ENCODE measurements at regions not wholly inside any gene's neighbourhood (a gene's known extent, or its start where the extent isn't known, plus 50 kb on each side); places are given as distances from the start of the nearest gene placed in this dataset.

DNA sequence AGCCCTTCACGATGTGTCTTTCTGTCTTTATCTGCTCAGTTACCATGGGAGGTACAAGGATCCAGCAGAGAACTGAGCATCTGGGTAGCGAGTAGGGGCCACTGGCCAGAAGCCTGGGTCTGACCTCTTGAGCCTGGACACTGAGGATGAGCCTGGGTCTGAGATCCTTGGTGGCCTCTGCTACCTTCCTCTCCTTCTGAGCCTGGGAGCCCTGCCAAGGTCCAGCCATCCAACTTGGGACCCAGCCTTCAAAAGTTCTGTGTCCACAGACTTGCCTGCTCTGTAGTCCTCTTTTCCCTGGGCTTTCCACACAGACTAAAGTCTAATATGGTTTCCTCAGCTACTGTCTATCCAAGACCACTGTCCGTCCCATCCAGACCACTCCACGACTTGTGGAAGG, 60.2 kb upstream of the NAA20 start:
- H3K27me3 ChIP-seq (ENCODE audit: control insufficient read depth, insufficient read depth, low read length): no peaks in the 10 kb centered on the region
- no peaks in the 10 kb centered on the region for H3K36me3 ChIP-seq (ENCODE audit: control insufficient read depth, insufficient read depth, low read length)
- no peak overlapping the region for H3K4me3 ChIP-seq (replicated peaks in 1 of 4; ENCODE audit: control extremely low read depth in 1 of 4, insufficient read depth in 1 of 4, low read depth in 3 of 4, low read length in 4 of 4)
- no peaks in the 10 kb centered on the region for H4K20me1 ChIP-seq (ENCODE audit: control insufficient read depth, extremely low read depth, insufficient read depth, low read length)
- H3K79me2 ChIP-seq (ENCODE audit: control insufficient read depth, insufficient read depth, low read length): no peaks in the 10 kb centered on the region
- TF ChIP-seq, protein P1, sequence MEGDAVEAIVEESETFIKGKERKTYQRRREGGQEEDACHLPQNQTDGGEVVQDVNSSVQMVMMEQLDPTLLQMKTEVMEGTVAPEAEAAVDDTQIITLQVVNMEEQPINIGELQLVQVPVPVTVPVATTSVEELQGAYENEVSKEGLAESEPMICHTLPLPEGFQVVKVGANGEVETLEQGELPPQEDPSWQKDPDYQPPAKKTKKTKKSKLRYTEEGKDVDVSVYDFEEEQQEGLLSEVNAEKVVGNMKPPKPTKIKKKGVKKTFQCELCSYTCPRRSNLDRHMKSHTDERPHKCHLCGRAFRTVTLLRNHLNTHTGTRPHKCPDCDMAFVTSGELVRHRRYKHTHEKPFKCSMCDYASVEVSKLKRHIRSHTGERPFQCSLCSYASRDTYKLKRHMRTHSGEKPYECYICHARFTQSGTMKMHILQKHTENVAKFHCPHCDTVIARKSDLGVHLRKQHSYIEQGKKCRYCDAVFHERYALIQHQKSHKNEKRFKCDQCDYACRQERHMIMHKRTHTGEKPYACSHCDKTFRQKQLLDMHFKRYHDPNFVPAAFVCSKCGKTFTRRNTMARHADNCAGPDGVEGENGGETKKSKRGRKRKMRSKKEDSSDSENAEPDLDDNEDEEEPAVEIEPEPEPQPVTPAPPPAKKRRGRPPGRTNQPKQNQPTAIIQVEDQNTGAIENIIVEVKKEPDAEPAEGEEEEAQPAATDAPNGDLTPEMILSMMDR (conservative IDR thresholded peaks at IDR 0.05 in 1 of 2, IDR thresholded peaks at IDR 0.05 in 1 of 2; ENCODE audit: low read depth in 1 of 2, low read length in 2 of 2): no peak
- no peak for TF ChIP-seq EZH2 (IDR thresholded peaks at IDR 0.05; ENCODE audit: low read length, missing control alignments)
- no peak overlapping the region for H3K9ac ChIP-seq (ENCODE audit: insufficient read depth, low read length)
- no peak overlapping the region for H3K4me2 ChIP-seq (ENCODE audit: extremely low read depth, insufficient read depth, low read length)
- DNase-seq (ENCODE audit: low read depth in 2 of 2): no peak
- H3K27ac ChIP-seq (ENCODE audit: insufficient read depth, low read length): no peak overlapping the region
- no peaks in the 10 kb centered on the region for H3K9me3 ChIP-seq (ENCODE audit: control insufficient read depth, insufficient read depth, low read depth, low read length)
- no peaks in the 10 kb centered on the region for H3K4me1 ChIP-seq (ENCODE audit: control insufficient read depth, extremely low read depth, insufficient read depth, low read length)
- no peak overlapping the region for H2AFZ ChIP-seq (ENCODE audit: low read length)

DNA sequence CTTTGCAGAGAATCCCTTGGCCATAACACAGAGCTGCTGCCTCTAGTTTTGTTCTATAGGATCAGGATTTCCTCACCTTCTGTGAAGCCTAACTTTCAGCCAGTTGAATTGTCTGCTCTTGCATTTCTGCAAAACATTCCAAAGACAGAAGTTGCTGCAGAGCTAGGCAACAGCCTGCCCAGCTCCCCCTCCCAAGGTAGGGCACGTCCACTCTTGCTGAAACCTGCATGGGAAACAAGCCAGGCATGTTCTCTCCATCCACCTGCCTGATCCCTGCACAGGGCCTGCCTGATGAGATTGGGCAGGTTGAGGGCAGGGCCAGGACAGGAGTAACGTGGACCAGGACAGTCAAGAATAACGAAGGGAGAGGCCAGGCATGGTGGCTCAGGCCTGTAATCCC, 58.9 kb upstream of the NAA20 start:
- H3K4me3 ChIP-seq (replicated peaks in 1 of 4; ENCODE audit: control extremely low read depth in 1 of 4, insufficient read depth in 1 of 4, low read depth in 3 of 4, low read length in 4 of 4): no peak overlapping the region
- DNase-seq (ENCODE audit: low read depth in 2 of 2): no peak
- no peak overlapping the region for H3K27ac ChIP-seq (ENCODE audit: insufficient read depth, low read length)
- no peaks in the 10 kb centered on the region for H3K79me2 ChIP-seq (ENCODE audit: control insufficient read depth, insufficient read depth, low read length)
- no peaks in the 10 kb centered on the region for H3K27me3 ChIP-seq (ENCODE audit: control insufficient read depth, insufficient read depth, low read length)
- H3K4me1 ChIP-seq (ENCODE audit: control insufficient read depth, extremely low read depth, insufficient read depth, low read length): no peaks in the 10 kb centered on the region
- H3K9me3 ChIP-seq (ENCODE audit: control insufficient read depth, insufficient read depth, low read depth, low read length): no peaks in the 10 kb centered on the region
- H3K36me3 ChIP-seq (ENCODE audit: control insufficient read depth, insufficient read depth, low read length): no peaks in the 10 kb centered on the region
- no peak for TF ChIP-seq EZH2 (IDR thresholded peaks at IDR 0.05; ENCODE audit: low read length, missing control alignments)
- TF ChIP-seq, protein P1 (conservative IDR thresholded peaks at IDR 0.05 in 1 of 2, IDR thresholded peaks at IDR 0.05 in 1 of 2; ENCODE audit: low read depth in 1 of 2, low read length in 2 of 2): no peak
- H3K9ac ChIP-seq (ENCODE audit: insufficient read depth, low read length): no peak overlapping the region
- no peak overlapping the region for H2AFZ ChIP-seq (ENCODE audit: low read length)
- no peaks in the 10 kb centered on the region for H4K20me1 ChIP-seq (ENCODE audit: control insufficient read depth, extremely low read depth, insufficient read depth, low read length)
- H3K4me2 ChIP-seq (ENCODE audit: extremely low read depth, insufficient read depth, low read length): no peak overlapping the region

DNA sequence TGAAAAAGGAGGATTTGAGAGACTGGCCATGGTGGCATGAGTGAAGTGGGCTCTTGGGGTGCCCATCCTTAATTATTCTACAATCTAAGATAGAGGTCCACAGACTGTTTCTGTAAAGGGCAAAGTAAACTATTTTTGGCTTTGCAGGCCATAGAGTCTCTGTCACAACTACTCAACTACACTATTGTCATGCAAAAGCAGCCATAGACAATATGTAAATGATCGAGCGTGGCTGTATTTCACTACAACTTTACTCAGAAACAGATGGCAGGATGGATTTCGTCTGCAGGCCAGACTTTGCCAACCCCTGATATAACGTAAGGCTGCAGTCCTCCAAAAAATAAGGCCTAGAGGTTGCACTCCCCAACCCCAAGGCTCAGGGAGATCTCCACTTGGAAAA, 58.2 kb upstream of the NAA20 start:
- Histone ChIP-seq H3K4me3 (replicated peaks in 1 of 4; ENCODE audit: control extremely low read depth in 1 of 4, insufficient read depth in 1 of 4, low read depth in 3 of 4, low read length in 4 of 4) (no peak overlapping the region), H3K9ac (ENCODE audit: insufficient read depth, low read length) (no peak overlapping the region), H3K27ac (ENCODE audit: insufficient read depth, low read length) (no peak overlapping the region), H3K27me3 (ENCODE audit: control insufficient read depth, insufficient read depth, low read length) (no peaks in the 10 kb centered on the region), H3K4me2 (ENCODE audit: extremely low read depth, insufficient read depth, low read length) (no peak overlapping the region), H2AFZ (ENCODE audit: low read length) (no peak overlapping the region), H3K9me3 (ENCODE audit: control insufficient read depth, insufficient read depth, low read depth, low read length) (no peaks in the 10 kb centered on the region), H3K4me1 (ENCODE audit: control insufficient read depth, extremely low read depth, insufficient read depth, low read length) (no peaks in the 10 kb centered on the region), H3K36me3 (ENCODE audit: control insufficient read depth, insufficient read depth, low read length) (no peaks in the 10 kb centered on the region), H3K79me2 (ENCODE audit: control insufficient read depth, insufficient read depth, low read length) (no peaks in the 10 kb centered on the region), H4K20me1 (ENCODE audit: control insufficient read depth, extremely low read depth, insufficient read depth, low read length) (no peaks in the 10 kb centered on the region)
- no peak for TF ChIP-seq EZH2 (IDR thresholded peaks at IDR 0.05; ENCODE audit: low read length, missing control alignments)
- TF ChIP-seq, protein P1 (conservative IDR thresholded peaks at IDR 0.05 in 1 of 2, IDR thresholded peaks at IDR 0.05 in 1 of 2; ENCODE audit: low read depth in 1 of 2, low read length in 2 of 2): no peak
- DNase-seq (ENCODE audit: low read depth in 2 of 2): no peak
